Esophagus muscularis mucosa (tissue), 4 donors: ENCODE measurements at regions not wholly inside any gene's neighbourhood (a gene's known extent, or its start where the extent isn't known, plus 50 kb on each side); places are given as distances from the start of the nearest gene placed in this dataset.

Source experiments
- DNase-seq: peaks from one replicate; pipeline ENCODE4 v3.0.0-alpha.2; 2017; ENCODE audit errors: extremely low spot score
- H3K27ac ChIP-seq, 4 donors: fragments of 200-600 bp; sonication (generic); replicated peaks in 1 of 4; 1 replicate in 3 of 4; 2 replicates in 1 of 4; pipeline ENCODE4 v1.5.1; 2016 to 2019; ENCODE audit warnings: mild to moderate bottlenecking in 1 of 4
- H3K27me3 ChIP-seq, 4 donors: fragments of 200-600 bp; sonication (generic); one replicate each; pipeline versions ENCODE4 v1.5.1 to v1.6.0; 2016 to 2019
- H3K36me3 ChIP-seq, 4 donors: fragments of 200-600 bp; sonication (generic); one replicate each; pipeline ENCODE4 v1.5.1; 2016 to 2019
- H3K4me1 ChIP-seq, 4 donors: fragments of 200-600 bp; sonication (generic); one replicate each; pipeline ENCODE4 v1.5.1; 2016 to 2019
- H3K4me3 ChIP-seq, 4 donors: fragments of 200-600 bp; sonication (generic); 1 replicate in 2 of 4; 2 replicates in 2 of 4; pipeline ENCODE4 v1.5.1; 2016 to 2019; ENCODE audit warnings: mild to moderate bottlenecking in 4 of 4, moderate library complexity in 1 of 4
- H3K9me3 ChIP-seq, 4 donors: fragments of 200-600 bp; sonication (generic); 1 replicate in 3 of 4; 2 replicates in 1 of 4; pipeline ENCODE4 v1.5.1; 2016 to 2019
- EP300 ChIP-seq: sonication (generic); formaldehyde crosslinking; IDR thresholded peaks from one replicate; pipeline ENCODE4 v1.6.1; 2017; ENCODE audit warnings: antibody characterized with exemption
- POLR2A ChIP-seq: fragments of 450-650 bp; IDR thresholded peaks from one replicate; pipeline ENCODE4 v1.6.1; 2017; ENCODE audit warnings: antibody characterized with exemption, moderate library complexity, mild to moderate bottlenecking, low read depth
- POLR2AphosphoS5 ChIP-seq, 2 donors: sonication (generic); formaldehyde crosslinking; IDR thresholded peaks; one replicate each; pipeline ENCODE4 v1.6.1; 2017; ENCODE audit warnings: antibody characterized with exemption in 2 of 2
- WGBS: methylation state at CpG from one replicate; pipeline ENCODE4 v1.1.5; 2018; 5-methylcytosine and 5-hydroxymethylcytosine counted together
- intact Hi-C: fragments of 100-400 bp; cut with DNase I; formaldehyde crosslinking; loops from one replicate; pipeline ENCODE4 v1.15.1; 2023
- TF ChIP-seq, protein P1 (sequence below), 3 experiments: fragments of 200-600 bp in 2 of 3; fragments of 450-650 bp in 1 of 3; sonication (generic) in 2 of 3; IDR thresholded peaks; one replicate each; pipeline ENCODE4 v1.5.1; 2017 to 2019; ENCODE audit warnings: antibody characterized with exemption in 3 of 3, mild to moderate bottlenecking in 2 of 3, moderate library complexity in 1 of 3

DNA sequence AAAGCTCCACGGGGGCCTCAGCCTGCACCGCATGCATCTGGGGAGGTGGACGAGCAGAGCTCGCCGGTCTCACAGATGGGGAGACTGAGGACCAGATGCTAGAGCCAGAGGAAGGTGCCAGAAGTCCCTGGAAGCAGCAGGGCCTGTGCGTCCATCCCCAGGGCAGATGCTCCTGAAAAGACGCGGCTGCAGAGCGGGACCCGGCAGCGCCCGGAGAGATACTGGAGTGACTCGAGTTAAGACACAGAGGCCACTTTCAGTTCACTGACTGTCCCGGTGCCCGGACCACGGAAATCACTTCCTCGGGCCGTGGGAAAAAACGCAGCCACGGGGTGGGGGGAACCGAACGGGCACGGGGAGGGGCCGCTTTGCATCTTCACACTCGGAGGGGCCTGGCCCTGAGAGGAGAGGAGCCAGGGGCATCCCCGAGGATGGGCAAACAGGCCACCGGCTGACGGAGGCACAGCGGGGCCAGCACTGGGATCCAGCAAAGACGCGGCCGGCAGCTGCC, 85.4 kb downstream of the FOXL3 start:
- intact Hi-C loops: no loop called here
- H3K27ac ChIP-seq: no peak overlapping the region
- no peaks in the 10 kb centered on the region for H3K36me3 ChIP-seq
- H3K4me3 ChIP-seq: no peak overlapping the region
- H3K4me1 ChIP-seq: peaks cover 14 to 36% (median 17%) of the 10 kb centered on the region in 4 donors
- WGBS: 89% methylated on average over 31 of the region's 32 CpGs
- no peaks in the 10 kb centered on the region for H3K9me3 ChIP-seq
- peaks cover 0 to 35% (median 3%) of the 10 kb centered on the region in 4 donors for H3K27me3 ChIP-seq
- DNase-seq: no peak
- TF ChIP-seq EP300 (no peak), POLR2A (no peak), POLR2AphosphoS5 (IDR thresholded peaks at IDR 0.05) (no peak)
- TF ChIP-seq, protein P1, sequence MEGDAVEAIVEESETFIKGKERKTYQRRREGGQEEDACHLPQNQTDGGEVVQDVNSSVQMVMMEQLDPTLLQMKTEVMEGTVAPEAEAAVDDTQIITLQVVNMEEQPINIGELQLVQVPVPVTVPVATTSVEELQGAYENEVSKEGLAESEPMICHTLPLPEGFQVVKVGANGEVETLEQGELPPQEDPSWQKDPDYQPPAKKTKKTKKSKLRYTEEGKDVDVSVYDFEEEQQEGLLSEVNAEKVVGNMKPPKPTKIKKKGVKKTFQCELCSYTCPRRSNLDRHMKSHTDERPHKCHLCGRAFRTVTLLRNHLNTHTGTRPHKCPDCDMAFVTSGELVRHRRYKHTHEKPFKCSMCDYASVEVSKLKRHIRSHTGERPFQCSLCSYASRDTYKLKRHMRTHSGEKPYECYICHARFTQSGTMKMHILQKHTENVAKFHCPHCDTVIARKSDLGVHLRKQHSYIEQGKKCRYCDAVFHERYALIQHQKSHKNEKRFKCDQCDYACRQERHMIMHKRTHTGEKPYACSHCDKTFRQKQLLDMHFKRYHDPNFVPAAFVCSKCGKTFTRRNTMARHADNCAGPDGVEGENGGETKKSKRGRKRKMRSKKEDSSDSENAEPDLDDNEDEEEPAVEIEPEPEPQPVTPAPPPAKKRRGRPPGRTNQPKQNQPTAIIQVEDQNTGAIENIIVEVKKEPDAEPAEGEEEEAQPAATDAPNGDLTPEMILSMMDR (IDR thresholded peaks at IDR 0.05): no peak

DNA sequence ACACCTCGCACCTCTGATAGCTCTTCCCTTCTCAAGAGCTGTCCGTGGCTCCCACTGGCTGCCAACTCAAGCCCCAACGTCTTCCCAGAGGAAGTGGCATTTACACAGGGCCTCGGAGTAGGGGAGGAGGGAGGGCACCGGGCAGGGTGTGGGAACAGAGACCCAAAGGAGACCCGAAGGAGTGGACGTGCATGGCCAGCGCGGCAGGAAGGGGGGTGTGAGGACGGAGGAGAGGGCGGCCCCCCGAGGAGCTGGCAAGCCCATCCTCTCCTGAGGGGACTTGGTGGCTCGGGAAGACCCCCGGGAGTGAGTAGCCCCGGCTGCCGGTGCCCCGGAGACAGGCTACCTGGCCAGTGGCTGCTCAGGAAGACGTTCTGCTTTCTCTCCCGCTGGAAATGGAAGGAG, 85.9 kb downstream of the FOXL3 start:
- intact Hi-C loops: no loop called here
- H3K9me3 ChIP-seq: no peaks in the 10 kb centered on the region
- no peak for TF ChIP-seq POLR2A
- TF ChIP-seq EP300: no peak
- TF ChIP-seq, protein P1 (IDR thresholded peaks at IDR 0.05): no peak
- no peak for TF ChIP-seq POLR2AphosphoS5 (IDR thresholded peaks at IDR 0.05)
- peaks cover 0 to 35% (median 3%) of the 10 kb centered on the region in 4 donors for H3K27me3 ChIP-seq
- no peak for DNase-seq
- WGBS: 62% methylated on average over 19 of the region's 19 CpGs
- no peak overlapping the region for H3K27ac ChIP-seq
- no peaks in the 10 kb centered on the region for H3K36me3 ChIP-seq
- H3K4me3 ChIP-seq: no peak overlapping the region
- H3K4me1 ChIP-seq: peaks cover 14 to 36% (median 18%) of the 10 kb centered on the region in 4 donors

DNA sequence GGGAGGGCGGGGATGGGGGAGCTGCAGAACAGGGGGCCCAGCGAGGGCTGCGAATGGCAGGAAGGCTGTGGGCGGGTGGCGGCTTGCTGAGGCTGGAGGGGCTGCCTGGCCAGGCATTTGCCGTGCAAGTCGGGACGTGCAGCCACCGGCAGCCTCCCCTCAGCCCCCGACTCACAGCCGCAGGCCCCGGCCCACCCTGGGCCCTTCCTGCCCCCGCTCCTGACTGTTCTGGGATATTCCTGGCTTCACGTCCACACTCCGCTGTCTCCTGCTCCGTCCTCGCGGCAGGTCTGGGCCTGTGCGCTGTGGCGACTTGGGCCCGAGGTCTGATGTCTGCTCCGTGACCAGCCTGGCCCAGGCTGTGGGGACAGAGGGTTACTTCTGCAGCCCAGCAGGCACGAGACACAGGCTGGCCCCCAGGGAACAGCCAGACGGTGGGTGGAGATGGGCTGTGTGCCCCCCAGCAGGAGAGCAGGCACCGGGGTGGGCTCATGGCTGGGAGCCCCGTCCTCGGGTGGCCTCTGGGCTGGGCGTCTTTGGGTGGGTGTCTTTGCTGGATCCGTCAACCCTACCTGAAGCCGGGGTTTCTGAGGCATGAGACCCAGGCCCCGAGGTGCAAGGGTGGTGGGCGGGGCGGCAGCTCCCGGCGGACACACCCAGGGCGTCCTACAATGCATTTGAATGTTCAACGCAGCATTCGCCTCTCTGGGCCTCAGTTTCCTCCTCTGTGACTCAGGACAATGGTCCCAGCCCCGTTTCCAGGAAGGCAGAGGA, 86.5 kb downstream of the FOXL3 start:
- TF ChIP-seq, protein P1 (IDR thresholded peaks at IDR 0.05): no peak
- no peak for TF ChIP-seq POLR2AphosphoS5 (IDR thresholded peaks at IDR 0.05)
- TF ChIP-seq EP300: no peak
- TF ChIP-seq POLR2A: no peak
- H3K27me3 ChIP-seq: peaks cover 0 to 35% (median 3%) of the 10 kb centered on the region in 4 donors
- no peaks in the 10 kb centered on the region for H3K36me3 ChIP-seq
- no peak overlapping the region for H3K4me3 ChIP-seq
- intact Hi-C loops: no loop called here
- no peak for DNase-seq
- no peaks in the 10 kb centered on the region for H3K9me3 ChIP-seq
- 85% methylated on average over 33 of the region's 39 CpGs for WGBS
- no peak overlapping the region for H3K27ac ChIP-seq
- H3K4me1 ChIP-seq: peaks cover 14 to 40% (median 21%) of the 10 kb centered on the region in 4 donors

DNA sequence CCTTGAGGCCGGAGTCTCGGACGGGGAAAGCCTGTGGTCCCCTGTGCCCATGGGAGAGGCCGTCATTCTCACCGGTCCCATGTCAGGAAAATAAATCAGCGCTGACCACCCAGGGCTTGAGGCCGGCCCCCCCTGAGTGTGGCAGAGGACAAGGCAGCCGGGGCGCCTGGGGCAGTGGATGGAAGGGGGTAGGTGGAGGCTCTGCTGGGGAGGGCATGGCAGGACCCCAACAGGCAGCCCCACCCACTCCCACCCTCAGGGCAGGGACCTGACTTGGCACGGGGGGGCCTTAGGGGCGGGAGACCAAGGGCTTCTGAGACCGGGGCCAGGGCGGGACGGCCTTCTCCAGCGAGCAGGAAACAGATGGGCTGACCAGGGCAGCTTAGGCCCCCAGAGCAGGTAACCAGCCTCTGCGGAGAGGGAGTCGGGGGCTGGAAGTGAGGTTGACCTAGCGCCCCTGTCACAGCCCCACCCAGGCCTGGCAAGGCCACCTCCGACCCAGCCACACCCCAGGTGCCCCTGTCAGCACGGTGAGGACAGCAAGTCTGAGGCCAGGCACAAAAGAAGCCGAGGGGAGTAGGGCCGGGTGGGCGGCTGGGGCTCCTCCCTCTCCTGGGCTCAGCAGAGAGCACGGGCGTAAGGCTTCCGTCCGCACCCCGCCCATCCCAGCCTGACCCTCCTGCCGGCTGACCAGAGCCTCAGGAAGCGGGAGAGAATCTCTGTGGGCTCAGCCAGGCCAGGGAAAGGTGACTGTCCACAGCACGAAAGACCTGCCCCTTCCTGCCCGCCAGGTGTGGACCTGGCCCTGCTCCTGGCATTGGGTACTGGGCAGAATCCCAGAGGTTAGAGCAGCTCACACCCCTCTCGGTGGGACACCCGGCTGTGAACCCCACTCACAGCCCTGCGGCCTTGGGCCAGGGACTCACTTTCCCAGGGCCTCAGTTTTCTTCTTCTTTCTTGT, 87.4 kb downstream of the FOXL3 start:
- Histone ChIP-seq H3K9me3 (peaks cover 0 to 5% (median 0%) of the 10 kb centered on the region in 4 donors), H3K4me1 (peaks cover 14 to 42% (median 22%) of the 10 kb centered on the region in 4 donors), H3K27me3 (peaks cover 0 to 35% (median 3%) of the 10 kb centered on the region in 4 donors), H3K27ac (no peak overlapping the region), H3K4me3 (no peak overlapping the region), H3K36me3 (no peaks in the 10 kb centered on the region)
- DNase-seq: no peak
- WGBS: 74% methylated on average over 24 of the region's 35 CpGs
- TF ChIP-seq, protein P1 (IDR thresholded peaks at IDR 0.05): no peak
- TF ChIP-seq POLR2A (no peak), EP300 (no peak), POLR2AphosphoS5 (IDR thresholded peaks at IDR 0.05) (no peak)
- intact Hi-C loops: no loop called here
